HEK293T (cell line): ENCODE measurements at regions not wholly inside any gene's neighbourhood (a gene's known extent, or its start where the extent isn't known, plus 50 kb on each side); places are given as distances from the start of the nearest gene placed in this dataset.
"Not testable (repeated sequence)": the region's sequence is repeated elsewhere in the genome, so short reads cannot be mapped to it uniquely, and the experiment has no call there.

Experiments used
- BHLHE40 ChIP-seq: fragments of 450-650 bp; IDR thresholded peaks from 2 replicates; pipeline ENCODE4 v1.6.1; 2016; ENCODE audit warnings: mild to moderate bottlenecking, moderate library complexity, borderline replicate concordance
- ELF4 ChIP-seq: fragments of 450-650 bp; IDR thresholded peaks from 2 replicates; pipeline ENCODE4 v1.6.1; 2017; ENCODE audit warnings: antibody characterized with exemption
- FOXK2 ChIP-seq: fragments of 450-650 bp; IDR thresholded peaks from 2 replicates; pipeline ENCODE4 v1.6.1; 2016; ENCODE audit warnings: mild to moderate bottlenecking
- HDGF ChIP-seq: fragments of 450-650 bp; IDR thresholded peaks from 2 replicates; pipeline ENCODE4 v1.6.1; 2017; ENCODE audit warnings: antibody characterized with exemption, borderline replicate concordance
- LEF1 ChIP-seq: fragments of 450-650 bp; IDR thresholded peaks from 2 replicates; pipeline ENCODE4 v1.6.1; 2017; ENCODE audit warnings: mild to moderate bottlenecking, borderline replicate concordance
- PKNOX1 ChIP-seq: fragments of 450-650 bp; IDR thresholded peaks from 2 replicates; pipeline ENCODE4 v1.6.1; 2016
- SP1 ChIP-seq: fragments of 450-650 bp; IDR thresholded peaks from 2 replicates; pipeline ENCODE4 v1.6.1; 2017
- TARDBP ChIP-seq: fragments of 450-650 bp; IDR thresholded peaks from 2 replicates; pipeline ENCODE4 v1.6.1; 2016
- ZNF384 ChIP-seq: fragments of 450-650 bp; IDR thresholded peaks from 2 replicates; pipeline ENCODE4 v1.6.1; 2016

GRCh38 chrX:65854437-65854836 lies 185.4 kb downstream of the VSIG4 start:
- TF ChIP-seq FOXK2, SP1, PKNOX1, ZNF384, ELF4, HDGF, TARDBP, LEF1, BHLHE40: not testable (repeated sequence)
